Left ventricle myocardium inferior (tissue), 1 donor: ENCODE measurements at regions not wholly inside any gene's neighbourhood (a gene's known extent, or its start where the extent isn't known, plus 50 kb on each side); places are given as distances from the start of the nearest gene placed in this dataset.
"Not testable (repeated sequence)": the region's sequence is repeated elsewhere in the genome, so short reads cannot be mapped to it uniquely, and the experiment has no call there.

Source experiments
- DNase-seq: peaks from one replicate; pipeline ENCODE4 v3.0.0-alpha.2; 2020
- H3K27ac ChIP-seq: fragments of 200-600 bp; replicated peaks from 2 replicates; pipeline ENCODE4 v1.8.0; 2021
- H3K27me3 ChIP-seq: fragments of 200-600 bp; 2 replicates; pipeline ENCODE4 v1.8.0; 2021; ENCODE audit warnings: low read depth
- H3K36me3 ChIP-seq: fragments of 200-600 bp; 2 replicates; pipeline ENCODE4 v1.8.0; 2021
- H3K4me1 ChIP-seq: fragments of 200-600 bp; 2 replicates; pipeline ENCODE4 v1.8.0; 2021
- H3K4me3 ChIP-seq: fragments of 200-600 bp; 2 replicates; pipeline ENCODE4 v1.8.0; 2021; ENCODE audit warnings: mild to moderate bottlenecking, moderate library complexity
- H3K9me3 ChIP-seq: fragments of 200-600 bp; replicated peaks from 2 replicates; pipeline ENCODE4 v1.8.0; 2021
- CTCF ChIP-seq: fragments of 200-600 bp; IDR thresholded peaks from 2 replicates; pipeline ENCODE4 v1.8.0; 2021; ENCODE audit warnings: antibody characterized with exemption, mild to moderate bottlenecking, borderline replicate concordance
- intact Hi-C: fragments of 100-400 bp; cut with micrococcal nuclease; formaldehyde crosslinking; loops from one replicate; pipeline ENCODE4 v1.11.0; 2022
- donor health status: DM: no; HTN: yes; CAD: no; lungs with severe emphysema.

GRCh38 chr6:95741045-95741444 is 163.7 kb downstream of the MANEA start:
- H3K27ac ChIP-seq = no peak overlapping the region
- H3K36me3 ChIP-seq = no peaks in the 10 kb centered on the region
- H3K27me3 ChIP-seq = no peaks in the 10 kb centered on the region
- intact Hi-C loops = no loop called here
- no peak for DNase-seq
- peaks cover 1% of the 10 kb centered on the region for H3K9me3 ChIP-seq
- H3K4me1 ChIP-seq = no peaks in the 10 kb centered on the region
- TF ChIP-seq CTCF = no peak
- no peak overlapping the region for H3K4me3 ChIP-seq

- no peak for TF ChIP-seq CTCF
- Histone ChIP-seq H3K36me3 (no peaks in the 10 kb centered on the region), H3K27me3 (no peaks in the 10 kb centered on the region), H3K4me1 (no peaks in the 10 kb centered on the region), H3K4me3 (no peak overlapping the region), H3K27ac (no peak overlapping the region), H3K9me3 (no peaks in the 10 kb centered on the region)
- DNase-seq = no peak
- intact Hi-C loops = no loop called here
These were observed 165.5 kb downstream of the MANEA start for GRCh38 chr6:95742767-95743289.

GRCh38 chr6:95743591-95743990 is 166.3 kb downstream of the MANEA start:
- Histone ChIP-seq H3K27ac (no peak overlapping the region), H3K4me3 (no peak overlapping the region), H3K36me3 (no peaks in the 10 kb centered on the region), H3K4me1 (no peaks in the 10 kb centered on the region), H3K27me3 (no peaks in the 10 kb centered on the region), H3K9me3 (no peaks in the 10 kb centered on the region)
- intact Hi-C loops = no loop called here
- no peak for DNase-seq
- no peak for TF ChIP-seq CTCF

- intact Hi-C loops, H3K27ac ChIP-seq, H3K36me3 ChIP-seq, H3K4me1 ChIP-seq, H3K9me3 ChIP-seq, DNase-seq, H3K27me3 ChIP-seq, H3K4me3 ChIP-seq: not testable (repeated sequence)
These were observed 181.1 kb downstream of the MANEA start for GRCh38 chr6:95758236-95759069.

GRCh38 chr6:95767897-95768463 is 190.6 kb downstream of the MANEA start:
- no peak for TF ChIP-seq CTCF
- peaks cover 2% of the 10 kb centered on the region for H3K9me3 ChIP-seq
- no peaks in the 10 kb centered on the region for H3K36me3 ChIP-seq
- no peak overlapping the region for H3K4me3 ChIP-seq
- H3K27me3 ChIP-seq = no peaks in the 10 kb centered on the region
- no peaks in the 10 kb centered on the region for H3K4me1 ChIP-seq
- DNase-seq = no peak
- no peak overlapping the region for H3K27ac ChIP-seq
- intact Hi-C loops = no loop called here

GRCh38 chr6:95768539-95768938 is 191.2 kb downstream of the MANEA start:
- H3K4me3 ChIP-seq = no peak overlapping the region

More at GRCh38 chr6:95768539-95768938, 191.2 kb downstream of the MANEA start:
- H3K27me3 ChIP-seq = no peaks in the 10 kb centered on the region
- DNase-seq = no peak
- H3K27ac ChIP-seq = no peak overlapping the region
- H3K36me3 ChIP-seq = no peaks in the 10 kb centered on the region
- TF ChIP-seq CTCF = no peak
- H3K9me3 ChIP-seq = peaks cover 2% of the 10 kb centered on the region
- H3K4me1 ChIP-seq = no peaks in the 10 kb centered on the region
- intact Hi-C loops = no loop called here
